HG03097 (cell line): ENCODE measurements at regions not wholly inside any gene's neighbourhood (a gene's known extent, or its start where the extent isn't known, plus 50 kb on each side); places are given as distances from the start of the nearest gene placed in this dataset.

Experiments used
- ATAC-seq: cut with Tn5 transposase; IDR thresholded peaks from one replicate; pipeline ENCODE4 v1.9.1; 2021; ENCODE audit not compliant: unreplicated experiment, low FRiP score

DNA sequence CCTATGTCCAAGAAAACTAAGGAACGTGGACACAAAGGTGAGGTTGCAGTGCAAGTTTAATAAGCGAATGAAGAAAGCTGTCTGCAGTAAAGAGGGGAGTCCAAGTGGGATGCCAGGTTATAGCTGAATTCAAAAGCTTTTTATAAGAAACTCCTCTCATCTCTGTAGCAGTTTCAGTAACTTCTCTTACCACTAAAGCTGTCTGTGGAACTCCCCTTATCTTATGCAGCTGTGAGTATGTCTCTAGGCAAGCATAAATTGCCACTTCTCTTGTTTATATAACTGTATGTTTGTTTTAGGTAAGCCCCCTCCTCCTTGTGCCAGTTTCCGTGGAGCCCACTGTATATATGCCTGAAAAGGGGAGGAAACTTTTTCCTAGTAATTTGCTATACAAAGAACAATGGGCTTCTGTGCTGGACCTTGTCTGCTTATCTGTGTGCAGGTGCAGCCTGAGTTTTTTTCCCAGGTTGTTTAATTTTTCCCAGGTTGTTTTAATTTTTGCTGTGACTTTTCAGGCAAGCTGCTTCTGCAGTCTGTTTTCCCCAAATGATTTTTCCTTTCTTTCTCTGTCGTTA, 875.1 kb upstream of the EPHA6 start:
- no peak for ATAC-seq

DNA sequence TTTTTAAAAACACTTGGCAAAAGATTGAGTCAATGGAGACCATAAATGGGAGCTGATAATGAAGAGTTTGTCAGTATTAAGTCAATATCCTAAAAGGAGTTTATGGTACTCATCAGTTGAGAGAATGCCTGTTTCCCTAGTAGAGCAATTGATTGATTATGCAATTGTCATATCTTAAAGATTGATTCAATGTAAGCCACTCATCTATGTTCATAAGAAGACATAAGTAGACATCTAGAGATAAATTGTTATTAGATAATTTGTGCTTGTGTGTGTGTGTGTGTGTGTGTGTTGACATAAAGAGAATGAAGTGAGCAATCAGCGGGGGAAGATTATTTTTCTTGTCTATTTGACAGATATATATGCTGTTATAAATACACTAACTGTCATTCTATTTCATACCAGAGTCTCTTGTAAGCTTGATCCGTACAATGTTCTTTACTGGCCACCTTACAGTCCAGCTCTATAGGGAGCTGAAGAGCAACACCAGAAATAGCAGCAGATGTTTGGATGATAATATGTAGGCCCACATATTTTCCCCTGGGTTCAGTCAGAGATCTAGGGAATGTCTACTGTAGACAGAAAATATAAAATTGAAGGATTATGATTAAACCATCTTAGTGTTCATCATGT, 848.6 kb upstream of the EPHA6 start:
- no peak for ATAC-seq

DNA sequence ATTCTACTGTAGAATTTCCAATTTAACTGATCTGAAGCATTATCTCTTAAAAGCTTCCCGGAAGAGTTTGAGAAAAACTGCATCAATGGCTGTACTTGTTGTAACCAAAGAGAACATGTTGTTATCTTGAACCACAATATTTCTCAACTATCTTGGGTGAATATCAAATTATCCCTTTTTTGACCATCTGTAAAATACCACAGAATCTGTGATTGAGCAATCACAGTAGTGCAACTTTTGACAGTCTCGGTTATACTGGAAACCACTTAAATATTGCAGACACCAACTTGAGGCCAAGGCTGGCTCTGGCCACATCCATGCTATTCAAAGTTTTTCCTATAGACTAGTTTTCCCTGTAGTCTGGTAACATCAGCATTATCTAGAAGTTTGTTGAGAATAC, 842.8 kb upstream of the EPHA6 start:
- ATAC-seq: no peak

DNA sequence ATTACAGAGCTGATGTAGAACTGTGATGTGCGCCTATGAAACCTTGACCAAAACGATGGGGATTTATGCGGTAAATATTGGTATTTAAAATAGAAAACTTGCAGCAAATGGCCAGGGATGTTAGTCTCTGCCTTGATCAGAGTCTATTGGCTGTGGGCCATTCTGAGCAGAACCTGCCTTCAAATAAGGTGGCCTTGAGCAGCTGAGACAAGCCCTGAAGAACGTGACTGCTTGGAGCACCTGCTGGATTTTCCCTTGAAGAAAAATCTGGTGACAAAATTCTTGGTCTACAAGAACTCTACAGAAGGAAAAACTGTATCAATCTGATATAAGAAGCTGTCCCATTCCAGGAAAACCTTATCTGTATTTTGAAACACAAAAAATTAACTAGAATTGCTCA, 820.1 kb upstream of the EPHA6 start:
- ATAC-seq: no peak

DNA sequence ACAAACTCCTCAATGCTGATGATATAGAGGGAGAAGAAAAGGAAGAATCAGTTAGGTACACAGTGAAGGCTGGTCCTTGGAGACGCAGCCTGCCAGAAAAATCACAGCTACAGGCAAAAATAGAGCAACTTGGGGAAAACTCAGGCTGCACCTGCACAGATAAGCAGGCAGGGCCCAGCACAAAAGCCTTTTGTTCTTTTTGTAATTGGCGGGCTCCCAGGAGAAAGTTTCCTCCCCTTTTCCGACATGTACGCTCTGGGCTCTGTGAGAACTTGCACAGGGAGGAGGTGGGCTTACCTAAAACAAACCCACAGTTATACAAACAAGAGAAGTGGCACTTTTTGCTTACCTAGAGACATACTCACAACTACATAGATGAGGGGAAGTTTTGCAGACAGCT, 813.4 kb upstream of the EPHA6 start:
- ATAC-seq: no peak

DNA sequence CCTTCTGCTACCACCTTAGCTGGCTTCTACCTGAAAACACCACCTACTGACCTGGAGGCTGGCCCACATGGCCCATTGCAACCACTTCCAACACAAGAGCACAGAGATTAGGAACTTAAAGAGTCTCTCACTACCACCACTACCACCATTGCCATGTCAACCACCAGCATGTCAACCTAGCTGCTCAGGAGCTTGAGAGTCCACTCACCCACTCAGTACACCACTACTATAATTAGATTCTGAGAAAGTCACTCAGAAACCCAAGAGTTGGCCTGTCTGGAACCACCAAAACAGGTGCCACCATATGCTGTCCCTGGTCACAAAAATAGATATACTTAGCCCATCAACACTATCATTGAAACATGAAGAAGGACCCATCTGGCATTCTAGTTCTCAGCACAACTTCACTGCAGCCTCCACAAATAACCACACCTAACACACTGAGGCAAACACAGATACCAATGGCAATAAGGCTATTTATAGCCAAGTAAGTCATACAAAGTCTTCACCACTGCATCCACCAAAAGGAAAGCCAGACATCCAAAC, 806.7 kb upstream of the EPHA6 start:
- no peak for ATAC-seq

DNA sequence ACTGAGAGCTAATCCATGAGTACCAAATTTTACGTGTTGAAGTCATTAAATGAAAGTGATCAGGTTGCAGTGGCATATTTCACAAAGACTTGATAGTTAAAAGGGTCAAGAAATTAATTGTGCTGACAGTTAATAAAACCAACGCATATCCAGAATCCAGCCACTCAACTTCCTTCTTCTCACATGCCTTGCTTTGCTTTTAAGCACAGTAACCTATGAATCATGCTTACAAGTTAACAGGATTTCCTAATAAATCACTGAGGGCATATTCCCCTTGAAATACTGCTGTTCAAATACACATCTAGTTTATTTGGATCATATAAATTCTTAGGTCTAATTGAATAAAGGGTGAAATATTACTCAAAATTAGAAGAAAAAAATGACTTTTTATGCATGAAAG, 801.5 kb upstream of the EPHA6 start:
- ATAC-seq: no peak

DNA sequence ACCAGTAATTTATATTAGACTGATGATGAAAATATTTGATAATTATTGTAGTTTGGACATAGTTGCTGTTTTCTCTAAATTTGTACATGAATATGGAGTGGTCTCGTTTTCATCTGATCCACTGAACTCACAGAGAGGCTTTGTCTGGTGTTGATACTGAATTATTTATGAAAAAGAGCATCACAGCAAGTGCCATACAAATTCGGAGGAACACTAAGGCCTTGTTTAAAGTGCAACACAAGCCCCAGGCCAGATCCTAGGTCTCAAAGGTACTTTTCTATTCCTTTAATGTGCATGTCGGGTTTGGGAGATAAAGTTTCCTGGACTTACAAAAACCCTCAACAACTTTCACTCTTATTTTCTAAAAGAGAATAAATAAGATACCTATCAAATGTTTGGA, 796.8 kb upstream of the EPHA6 start:
- no peak for ATAC-seq

DNA sequence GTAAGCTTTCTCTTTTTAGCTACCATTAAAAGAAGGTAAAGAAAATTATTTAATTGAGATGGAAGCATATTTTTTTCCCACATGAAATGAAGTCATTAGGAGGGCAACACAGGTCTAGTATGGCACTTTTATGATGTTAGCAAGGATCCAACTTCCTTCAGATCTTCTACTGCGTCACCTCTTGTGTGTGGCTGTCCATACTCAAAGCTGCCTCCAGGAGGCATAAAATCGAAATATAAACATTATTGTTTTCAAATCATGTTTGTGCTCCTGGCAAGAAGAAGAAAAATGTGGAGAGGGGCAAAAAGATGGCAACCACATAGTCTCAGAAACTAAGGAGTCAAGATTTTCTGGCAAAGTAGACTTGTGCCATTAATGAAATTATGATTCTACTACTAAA, 791.7 kb upstream of the EPHA6 start:
- no peak for ATAC-seq

DNA sequence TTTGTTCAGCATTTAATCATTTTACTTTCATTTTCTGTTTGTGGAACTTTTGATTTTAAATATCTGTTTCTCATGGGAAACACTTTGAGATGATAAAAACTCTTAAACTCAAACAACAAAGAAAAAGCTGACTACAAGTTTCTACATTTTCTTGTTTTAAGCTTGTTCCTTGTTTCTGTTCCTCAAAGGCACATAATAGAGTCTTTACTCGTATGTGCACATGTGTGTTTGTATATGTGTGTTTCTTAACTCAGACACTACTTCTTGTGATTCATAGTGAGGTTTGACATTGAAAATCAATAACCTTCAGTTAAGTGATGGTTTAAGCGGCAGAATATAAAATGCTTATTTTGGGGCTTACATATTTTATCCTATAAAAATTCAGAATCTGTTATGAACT, 786.7 kb upstream of the EPHA6 start:
- no peak for ATAC-seq

DNA sequence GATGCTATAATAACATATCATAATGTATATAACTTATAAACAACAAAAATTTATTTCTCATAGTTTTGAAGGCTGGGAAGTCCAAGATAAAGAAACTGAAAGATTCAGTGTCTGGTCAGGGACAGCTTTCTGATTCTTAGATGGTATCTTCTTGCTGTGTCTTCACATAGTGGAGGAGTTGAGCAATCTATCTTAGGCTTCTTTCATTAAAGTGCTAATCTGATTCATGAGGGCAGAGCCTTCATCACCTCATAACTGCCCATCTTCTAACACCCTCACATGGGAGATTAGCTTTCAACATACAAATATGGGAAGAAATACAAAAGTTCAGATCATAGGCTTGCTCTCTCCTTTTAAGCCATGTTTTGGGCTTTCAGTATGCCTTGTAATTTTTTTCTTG, 774.8 kb upstream of the EPHA6 start:
- ATAC-seq: no peak

DNA sequence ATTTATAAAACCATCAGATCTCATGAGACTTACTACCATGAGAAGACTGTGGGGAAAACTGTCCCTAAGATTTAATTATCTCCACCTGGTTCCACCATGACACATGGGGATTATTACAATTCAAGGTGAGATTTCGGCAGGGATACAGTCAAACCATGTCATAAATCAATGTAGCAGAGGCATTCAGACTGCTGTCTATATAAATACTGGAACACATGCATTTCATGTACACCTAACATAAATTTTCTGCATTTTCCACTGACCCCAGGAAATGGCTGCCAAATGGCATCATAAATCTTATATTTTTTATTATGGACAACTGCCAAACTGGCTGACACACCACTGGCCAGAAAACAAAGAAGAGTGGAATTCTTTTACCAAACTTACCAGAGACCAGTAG, 755.1 kb upstream of the EPHA6 start:
- no peak for ATAC-seq

DNA sequence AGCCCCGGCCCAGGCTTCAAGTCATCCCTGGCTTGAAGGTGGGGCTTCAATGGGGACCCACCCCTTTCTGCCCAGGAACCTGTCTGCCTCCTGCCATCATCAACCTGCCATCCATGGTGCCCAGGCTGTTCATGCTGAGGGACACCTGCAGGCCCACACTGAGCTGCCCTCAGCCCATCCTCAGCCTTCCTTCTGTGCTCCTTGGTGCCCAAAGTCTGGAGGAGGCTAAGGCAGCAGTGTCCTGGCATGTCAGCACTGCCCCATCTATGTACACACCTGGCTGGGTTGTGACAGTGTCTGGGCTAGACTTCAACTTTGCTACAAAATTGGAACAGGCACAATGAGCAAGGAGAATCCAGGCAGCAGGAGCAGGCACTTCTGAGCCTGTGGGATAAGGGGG, 745.3 kb upstream of the EPHA6 start:
- ATAC-seq: no peak

DNA sequence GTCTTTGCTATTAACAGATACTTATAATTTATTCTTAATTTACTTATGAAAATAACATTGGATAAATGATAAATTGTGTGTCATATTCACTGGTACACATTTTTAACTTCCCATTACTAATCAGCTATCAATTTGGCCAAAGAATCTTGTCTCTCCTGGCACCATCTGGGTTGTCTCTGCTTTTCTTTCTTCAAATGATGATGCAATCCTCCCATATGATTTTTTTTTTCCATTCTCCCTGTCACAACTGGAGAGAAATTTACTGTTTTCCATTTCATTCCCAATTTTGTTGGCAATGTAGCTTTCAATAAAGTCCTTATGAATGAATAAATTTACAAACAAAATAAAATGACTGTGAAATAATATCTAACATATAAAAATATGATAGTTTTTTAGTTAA, 743.7 kb upstream of the EPHA6 start:
- no peak for ATAC-seq

DNA sequence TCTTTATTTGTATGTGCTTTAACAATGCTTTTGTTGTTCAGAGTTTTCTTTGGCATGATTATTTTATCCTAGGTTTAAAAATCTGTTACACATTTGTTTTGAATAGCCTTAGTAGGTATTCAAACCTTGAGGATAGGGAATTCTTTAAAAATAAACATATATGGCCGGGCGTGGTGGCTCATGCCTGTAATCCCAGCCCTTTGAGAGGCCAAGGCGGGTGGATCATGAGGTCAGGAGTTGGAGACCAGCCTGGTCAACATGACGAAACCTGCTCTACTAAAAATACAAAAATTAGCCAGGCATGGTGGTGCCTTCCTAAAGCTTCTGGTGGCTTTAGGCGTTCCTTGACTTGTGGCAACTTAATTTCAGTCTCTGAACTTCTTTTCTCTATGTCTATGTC, 743.3 kb upstream of the EPHA6 start:
- no peak for ATAC-seq

DNA sequence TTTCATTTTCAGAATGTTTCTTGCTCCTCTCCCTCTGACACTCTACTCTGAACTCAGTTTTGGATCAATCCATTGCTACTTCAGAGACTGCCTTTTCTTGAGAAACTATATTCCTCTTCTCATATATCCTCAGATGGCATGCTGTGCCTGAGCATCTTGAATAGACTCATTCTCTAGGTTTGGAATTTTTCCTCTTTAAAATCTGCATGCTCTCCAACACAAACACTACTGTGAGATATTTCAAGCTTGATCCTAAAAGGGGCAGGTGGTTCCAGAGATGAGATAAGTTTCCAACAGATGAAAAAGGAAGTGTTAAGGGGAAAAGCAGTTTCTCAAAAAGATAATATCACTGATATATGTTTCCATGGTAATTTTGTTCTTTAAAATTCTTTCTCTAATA, 742.2 kb upstream of the EPHA6 start:
- no peak for ATAC-seq

DNA sequence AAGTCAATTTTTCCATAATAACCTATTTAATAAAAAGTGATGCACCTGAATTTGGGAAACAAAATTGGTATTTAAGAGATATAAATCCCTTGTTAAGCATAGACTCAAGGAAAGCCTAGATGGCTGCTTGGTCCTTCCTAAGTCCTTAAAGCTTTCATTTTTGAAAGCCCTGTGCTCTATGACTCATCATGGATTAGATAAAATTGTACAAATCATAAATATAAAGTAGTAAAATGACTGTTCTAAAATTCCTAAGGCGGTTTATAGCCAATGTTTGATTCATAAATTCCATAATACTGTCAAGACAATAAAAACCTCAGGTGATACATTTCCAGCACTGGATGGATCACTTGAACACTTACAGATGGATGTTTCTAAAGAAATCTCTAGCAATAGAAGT, 730.8 kb upstream of the EPHA6 start:
- no peak for ATAC-seq

DNA sequence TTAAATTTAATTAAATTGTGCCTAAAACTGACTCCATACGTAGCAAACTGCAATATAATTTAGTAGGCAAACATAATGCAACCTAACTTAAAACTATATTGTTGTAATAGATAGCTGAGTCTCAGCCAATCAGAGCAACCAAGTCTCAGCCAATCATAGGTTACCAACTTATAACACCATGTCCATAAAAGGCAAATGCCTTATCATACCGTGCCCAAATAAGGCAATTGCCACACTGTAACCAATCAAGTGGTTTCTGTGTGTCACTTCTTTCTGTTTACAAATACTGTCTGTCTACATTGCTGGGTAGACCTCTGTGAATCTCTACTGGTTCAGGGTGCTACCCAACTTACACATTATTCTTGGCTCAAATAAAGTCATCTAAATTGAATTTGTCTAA, 728.4 kb upstream of the EPHA6 start:
- no peak for ATAC-seq

DNA sequence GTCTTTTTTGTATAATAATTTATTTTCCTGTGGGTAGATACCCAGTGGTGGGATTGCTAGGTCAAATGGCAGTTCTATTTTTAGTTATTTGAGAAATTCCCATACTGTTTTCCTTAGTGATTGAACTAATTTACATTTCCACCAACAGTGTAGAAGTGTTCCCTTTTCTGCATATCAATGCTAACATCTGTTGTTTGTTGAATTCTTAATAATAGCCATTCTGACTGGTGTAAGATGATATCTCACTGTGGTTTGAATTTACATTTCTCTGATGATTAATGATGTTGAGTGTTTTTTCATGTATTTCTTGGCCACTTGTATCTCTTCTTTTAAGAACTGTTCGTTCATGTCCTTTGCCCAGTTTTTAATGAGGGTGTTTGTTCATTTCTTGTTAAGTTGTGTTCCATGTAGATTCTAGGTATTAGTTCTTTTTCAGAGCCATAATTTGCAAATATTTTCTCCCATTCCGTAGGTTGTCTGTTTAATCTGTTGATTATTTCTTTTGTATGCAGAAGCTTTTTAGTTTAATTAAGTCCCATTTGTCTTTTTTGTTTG, 713.3 kb upstream of the EPHA6 start:
- ATAC-seq: no peak

DNA sequence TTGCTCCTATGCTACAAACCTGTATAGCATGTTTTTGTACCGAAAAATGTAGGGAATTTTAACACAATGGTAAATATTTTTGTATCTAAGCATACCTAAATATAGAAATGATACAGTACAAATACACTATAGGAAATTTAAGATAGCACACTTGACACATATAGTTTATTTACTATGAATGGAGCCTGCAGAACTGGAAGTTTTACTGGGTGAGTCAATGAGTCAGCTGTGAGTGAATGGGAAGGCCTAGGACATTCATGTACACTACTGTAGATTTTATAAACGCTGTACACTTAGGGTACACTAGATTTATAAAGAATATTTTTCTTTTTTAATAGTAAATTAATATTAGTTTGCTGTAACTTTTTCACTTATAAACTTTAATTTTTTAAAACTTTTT, 707.7 kb upstream of the EPHA6 start:
- ATAC-seq: no peak
